ENCODE measurements at regions not wholly inside any gene's neighbourhood (a gene's known extent, or its start where the extent isn't known, plus 50 kb on each side); places are given as distances from the start of the nearest gene placed in this dataset.

DNA sequence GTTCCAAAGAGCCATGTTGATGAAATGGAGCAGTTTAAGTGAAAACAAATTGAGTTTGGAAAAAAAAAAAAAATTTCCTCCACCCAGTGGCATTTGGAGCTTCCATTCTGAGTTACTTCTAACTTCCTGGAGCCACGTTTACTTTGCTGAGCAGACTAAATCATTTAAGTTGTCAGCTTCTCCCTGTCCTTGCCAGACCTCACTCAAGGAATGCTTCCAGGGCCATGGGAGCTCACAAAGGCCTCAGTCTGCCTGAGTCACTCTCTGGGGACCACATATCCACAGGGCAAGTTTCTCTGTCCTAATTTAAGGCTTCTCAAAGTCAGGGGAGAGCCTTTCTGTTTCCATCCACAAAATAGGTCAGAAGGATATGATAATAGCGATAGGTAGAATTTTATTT, 210.3 kb upstream of the TNC start:
- Histone ChIP-seq H3K4me3 (ENCODE audit: severe bottlenecking) (no peak overlapping the region), H3K27ac (ENCODE audit: poor library complexity, severe bottlenecking) (no peak overlapping the region), H3K36me3 (ENCODE audit: low read depth) (no peaks in the 10 kb centered on the region), H3K9me3 (ENCODE audit: severe bottlenecking) (no peaks in the 10 kb centered on the region), H3K4me1 (ENCODE audit: insufficient read depth, poor library complexity, severe bottlenecking) (no peaks in the 10 kb centered on the region), H3K27me3 (ENCODE audit: insufficient read depth, poor library complexity, severe bottlenecking) (no peaks in the 10 kb centered on the region)
- DNase-seq (ENCODE audit: low spot score) (no peak), ATAC-seq (ENCODE audit: low read depth) (no peak)
- TF ChIP-seq, protein P1, sequence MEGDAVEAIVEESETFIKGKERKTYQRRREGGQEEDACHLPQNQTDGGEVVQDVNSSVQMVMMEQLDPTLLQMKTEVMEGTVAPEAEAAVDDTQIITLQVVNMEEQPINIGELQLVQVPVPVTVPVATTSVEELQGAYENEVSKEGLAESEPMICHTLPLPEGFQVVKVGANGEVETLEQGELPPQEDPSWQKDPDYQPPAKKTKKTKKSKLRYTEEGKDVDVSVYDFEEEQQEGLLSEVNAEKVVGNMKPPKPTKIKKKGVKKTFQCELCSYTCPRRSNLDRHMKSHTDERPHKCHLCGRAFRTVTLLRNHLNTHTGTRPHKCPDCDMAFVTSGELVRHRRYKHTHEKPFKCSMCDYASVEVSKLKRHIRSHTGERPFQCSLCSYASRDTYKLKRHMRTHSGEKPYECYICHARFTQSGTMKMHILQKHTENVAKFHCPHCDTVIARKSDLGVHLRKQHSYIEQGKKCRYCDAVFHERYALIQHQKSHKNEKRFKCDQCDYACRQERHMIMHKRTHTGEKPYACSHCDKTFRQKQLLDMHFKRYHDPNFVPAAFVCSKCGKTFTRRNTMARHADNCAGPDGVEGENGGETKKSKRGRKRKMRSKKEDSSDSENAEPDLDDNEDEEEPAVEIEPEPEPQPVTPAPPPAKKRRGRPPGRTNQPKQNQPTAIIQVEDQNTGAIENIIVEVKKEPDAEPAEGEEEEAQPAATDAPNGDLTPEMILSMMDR (IDR thresholded peaks at IDR 0.05; ENCODE audit: poor library complexity, severe bottlenecking), result no peak

DNA sequence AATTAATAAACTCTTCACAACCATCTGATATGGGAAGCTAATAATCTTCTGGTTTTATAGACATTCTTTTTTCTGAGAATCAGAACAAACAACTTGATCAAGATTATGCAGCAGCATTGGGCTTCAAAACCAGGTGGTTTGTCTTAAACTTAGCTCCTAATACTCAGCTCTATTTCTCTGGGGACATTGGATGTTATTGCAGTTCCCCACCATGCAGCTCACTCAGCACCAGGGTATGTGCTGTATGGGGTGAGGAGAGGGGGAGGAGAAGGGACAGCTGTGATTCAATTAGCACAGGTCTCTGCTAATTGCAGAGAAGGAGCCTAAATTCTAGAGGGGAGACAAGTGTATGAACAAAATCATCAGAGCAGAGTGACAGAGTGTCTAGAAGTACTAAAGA, 210.7 kb upstream of the TNC start:
- Histone ChIP-seq H3K27me3 (ENCODE audit: insufficient read depth, poor library complexity, severe bottlenecking) (no peaks in the 10 kb centered on the region), H3K4me3 (ENCODE audit: severe bottlenecking) (no peak overlapping the region), H3K27ac (ENCODE audit: poor library complexity, severe bottlenecking) (no peak overlapping the region), H3K4me1 (ENCODE audit: insufficient read depth, poor library complexity, severe bottlenecking) (no peaks in the 10 kb centered on the region), H3K36me3 (ENCODE audit: low read depth) (no peaks in the 10 kb centered on the region), H3K9me3 (ENCODE audit: severe bottlenecking) (no peaks in the 10 kb centered on the region)
- TF ChIP-seq, protein P1 (IDR thresholded peaks at IDR 0.05; ENCODE audit: poor library complexity, severe bottlenecking), result no peak
- ATAC-seq (ENCODE audit: low read depth), result no peak
- no peak for DNase-seq (ENCODE audit: low spot score)

DNA sequence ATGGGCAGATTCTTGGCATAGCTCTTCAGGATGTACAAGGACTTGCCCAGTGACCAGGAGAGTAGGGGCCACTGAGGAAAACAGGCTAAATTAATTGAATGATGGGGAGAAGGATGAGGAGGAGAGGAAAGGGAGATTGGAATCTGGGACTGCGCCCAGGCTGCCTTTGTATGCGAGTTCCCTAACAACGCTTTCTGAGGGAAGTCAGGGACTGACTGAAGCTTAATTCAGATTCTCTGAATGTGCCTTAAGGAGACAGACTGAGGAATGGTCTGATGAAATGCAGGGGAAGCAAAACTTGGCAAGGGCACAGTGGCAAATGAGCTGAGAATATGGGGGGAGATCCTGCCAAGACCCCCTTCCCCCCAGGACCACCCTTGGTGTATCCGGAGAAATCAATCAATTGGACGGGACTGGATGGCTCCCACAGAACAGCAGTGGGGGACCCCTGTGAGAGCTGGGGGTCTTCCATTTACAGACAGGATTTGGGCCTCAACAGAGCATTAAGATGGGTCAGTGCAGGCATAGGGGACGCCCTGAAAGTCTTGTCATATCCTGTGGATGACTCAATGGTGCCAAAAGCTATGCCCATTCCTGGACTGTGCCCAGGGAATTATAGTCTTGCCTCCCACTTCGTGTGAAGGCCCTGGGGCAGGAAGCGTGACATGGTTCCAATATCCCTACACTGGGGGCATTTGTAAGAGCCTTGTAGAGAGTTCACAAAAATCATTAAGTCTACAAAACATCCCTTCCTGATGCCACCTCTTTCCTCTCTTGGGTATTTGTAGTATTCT, 215.5 kb upstream of the TNC start:
- Histone ChIP-seq H3K27me3 (ENCODE audit: insufficient read depth, poor library complexity, severe bottlenecking) (no peaks in the 10 kb centered on the region), H3K27ac (ENCODE audit: poor library complexity, severe bottlenecking) (no peak overlapping the region), H3K4me3 (ENCODE audit: severe bottlenecking) (no peak overlapping the region), H3K36me3 (ENCODE audit: low read depth) (no peaks in the 10 kb centered on the region), H3K4me1 (ENCODE audit: insufficient read depth, poor library complexity, severe bottlenecking) (no peaks in the 10 kb centered on the region), H3K9me3 (ENCODE audit: severe bottlenecking) (no peaks in the 10 kb centered on the region)
- ATAC-seq (ENCODE audit: low read depth) (no peak), DNase-seq (ENCODE audit: low spot score) (no peak)
- TF ChIP-seq, protein P1 (IDR thresholded peaks at IDR 0.05; ENCODE audit: poor library complexity, severe bottlenecking), result no peak

DNA sequence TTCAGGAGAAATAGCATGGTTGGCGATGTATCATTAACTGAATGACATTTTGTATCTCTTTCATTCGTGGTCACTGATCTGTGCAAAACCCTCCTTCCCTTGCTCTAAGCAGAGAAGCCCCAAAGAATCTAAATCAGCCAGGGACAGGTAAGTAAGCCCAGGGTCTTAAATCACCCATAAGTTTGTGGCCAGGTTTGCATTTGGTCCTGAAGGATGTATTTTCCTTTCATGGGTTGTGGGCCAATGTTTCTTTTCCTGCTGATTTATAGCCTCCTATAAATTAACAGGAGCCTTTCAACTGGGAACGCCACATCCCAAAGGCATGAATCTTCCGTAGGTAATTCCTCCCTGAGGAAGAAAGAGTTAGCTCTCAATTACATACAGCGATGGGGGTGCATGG, 217.5 kb upstream of the TNC start:
- TF ChIP-seq, protein P1 (IDR thresholded peaks at IDR 0.05; ENCODE audit: poor library complexity, severe bottlenecking), result no peak
- DNase-seq (ENCODE audit: low spot score), result no peak
- Histone ChIP-seq H3K9me3 (ENCODE audit: severe bottlenecking) (no peaks in the 10 kb centered on the region), H3K4me1 (ENCODE audit: insufficient read depth, poor library complexity, severe bottlenecking) (no peaks in the 10 kb centered on the region), H3K4me3 (ENCODE audit: severe bottlenecking) (no peak overlapping the region), H3K36me3 (ENCODE audit: low read depth) (no peaks in the 10 kb centered on the region), H3K27me3 (ENCODE audit: insufficient read depth, poor library complexity, severe bottlenecking) (no peaks in the 10 kb centered on the region), H3K27ac (ENCODE audit: poor library complexity, severe bottlenecking) (no peak overlapping the region)
- no peak for ATAC-seq (ENCODE audit: low read depth)

DNA sequence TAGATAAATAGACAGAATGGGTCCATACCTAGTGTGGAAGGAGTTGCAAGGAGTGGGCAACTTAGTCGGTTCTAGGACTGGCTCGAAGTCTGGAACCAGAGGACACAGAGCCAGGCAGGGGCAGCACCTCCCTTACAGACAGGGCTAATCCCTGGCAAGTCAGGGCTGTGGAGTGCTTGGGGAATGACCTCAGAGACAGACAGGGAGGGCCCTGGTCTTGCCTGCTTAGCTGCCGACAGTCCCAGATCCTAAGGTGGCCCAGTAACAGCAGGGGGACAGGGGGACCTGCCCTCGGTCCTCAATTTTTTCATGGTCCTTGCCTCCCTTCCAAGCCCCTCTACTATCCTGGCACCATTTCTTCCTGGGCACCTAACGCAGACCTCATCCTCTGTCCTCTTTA, 222.4 kb upstream of the TNC start:
- H3K27me3 ChIP-seq (ENCODE audit: insufficient read depth, poor library complexity, severe bottlenecking), result no peaks in the 10 kb centered on the region
- TF ChIP-seq, protein P1 (IDR thresholded peaks at IDR 0.05; ENCODE audit: poor library complexity, severe bottlenecking), result no peak
- no peak overlapping the region for H3K27ac ChIP-seq (ENCODE audit: poor library complexity, severe bottlenecking)
- no peak for ATAC-seq (ENCODE audit: low read depth)
- no peak for DNase-seq (ENCODE audit: low spot score)
- no peak overlapping the region for H3K4me3 ChIP-seq (ENCODE audit: severe bottlenecking)
- H3K4me1 ChIP-seq (ENCODE audit: insufficient read depth, poor library complexity, severe bottlenecking), result no peaks in the 10 kb centered on the region
- no peaks in the 10 kb centered on the region for H3K36me3 ChIP-seq (ENCODE audit: low read depth)
- no peaks in the 10 kb centered on the region for H3K9me3 ChIP-seq (ENCODE audit: severe bottlenecking)
